ENCODE measurements at regions not wholly inside any gene's neighbourhood (a gene's known extent, or its start where the extent isn't known, plus 50 kb on each side); places are given as distances from the start of the nearest gene placed in this dataset.
A peak's percentile ranks its signal among the peaks of the same experiment; 100 is the strongest.

GRCh38 chr20:16803965-16804792 is 56.0 kb downstream of the OTOR start:
- peak; percentile 77 for TF ChIP-seq GATA2 (IDR thresholded peaks at IDR 0.05; ENCODE audit: low read depth, low read length)
- peak; percentile 45; the same call in 1 of the 2 replicates for TF ChIP-seq GATA3 (IDR thresholded peaks at IDR 0.05; ENCODE audit: low read depth, low read length)

Measured in SH-SY5Y (cell line).